ENCODE measurements at regions not wholly inside any gene's neighbourhood (a gene's known extent, or its start where the extent isn't known, plus 50 kb on each side); places are given as distances from the start of the nearest gene placed in this dataset.

DNA sequence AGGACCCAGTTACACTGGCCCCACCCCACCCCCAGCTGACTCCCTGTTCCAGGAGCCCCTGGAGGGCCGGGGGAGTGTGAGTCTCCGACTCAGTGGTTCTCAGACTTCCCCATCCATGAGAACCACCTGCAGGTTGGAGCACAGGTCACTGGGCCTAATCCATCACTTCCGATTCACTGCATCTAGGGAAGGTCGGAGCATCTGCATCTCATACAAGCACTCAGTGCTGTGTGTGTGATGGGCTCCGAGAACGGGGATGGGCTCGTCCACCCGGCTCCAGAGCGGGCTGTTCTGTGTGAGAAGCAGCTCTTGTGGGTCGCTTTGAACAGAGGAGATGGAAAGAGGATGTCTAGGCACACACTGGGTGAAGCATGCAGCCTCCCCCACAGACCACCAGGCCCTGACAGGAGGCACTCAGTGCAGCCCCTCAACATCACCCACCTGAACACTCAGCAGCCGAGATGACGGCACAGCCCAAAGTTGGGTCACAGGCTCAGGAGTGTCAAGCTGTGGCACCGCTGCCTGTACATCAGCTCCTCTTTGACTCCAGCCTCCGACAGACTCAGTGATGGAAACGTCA, 541.4 kb downstream of the BRD1 start:
- no peak for TF ChIP-seq GATA3 (IDR thresholded peaks at IDR 0.05; ENCODE audit: low read depth, low read length)
- no peak for TF ChIP-seq GATA2 (IDR thresholded peaks at IDR 0.05; ENCODE audit: low read depth, low read length)
